HG02623 (cell line): ENCODE measurements at regions not wholly inside any gene's neighbourhood (a gene's known extent, or its start where the extent isn't known, plus 50 kb on each side); places are given as distances from the start of the nearest gene placed in this dataset.
"Not testable (repeated sequence)": the region's sequence is repeated elsewhere in the genome, so short reads cannot be mapped to it uniquely, and the experiment has no call there.

Experiments used
- ATAC-seq: cut with Tn5 transposase; IDR thresholded peaks from one replicate; pipeline ENCODE4 v1.9.1; 2021; ENCODE audit warnings: moderate library complexity; ENCODE audit not compliant: unreplicated experiment

DNA sequence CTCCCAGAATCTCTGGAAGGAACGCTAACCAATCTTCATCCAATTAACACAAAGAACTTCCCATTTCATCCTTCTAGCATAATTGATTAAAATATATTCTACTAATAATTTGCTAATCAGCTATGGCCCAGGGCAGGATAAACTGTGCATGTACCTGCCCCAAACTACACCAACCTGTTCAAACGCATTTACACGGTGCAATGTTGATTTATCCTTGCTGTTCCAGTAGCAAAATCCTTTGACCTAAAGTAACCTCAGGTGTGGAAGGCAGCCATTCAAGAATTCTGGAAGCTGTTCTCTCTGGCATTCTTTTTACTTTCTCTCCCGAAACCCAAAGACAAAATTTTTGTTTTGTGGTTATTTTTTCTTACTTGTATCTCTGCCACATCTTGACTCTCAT is 309.4 kb downstream of the ZNF674 start:
- no peak for ATAC-seq

DNA sequence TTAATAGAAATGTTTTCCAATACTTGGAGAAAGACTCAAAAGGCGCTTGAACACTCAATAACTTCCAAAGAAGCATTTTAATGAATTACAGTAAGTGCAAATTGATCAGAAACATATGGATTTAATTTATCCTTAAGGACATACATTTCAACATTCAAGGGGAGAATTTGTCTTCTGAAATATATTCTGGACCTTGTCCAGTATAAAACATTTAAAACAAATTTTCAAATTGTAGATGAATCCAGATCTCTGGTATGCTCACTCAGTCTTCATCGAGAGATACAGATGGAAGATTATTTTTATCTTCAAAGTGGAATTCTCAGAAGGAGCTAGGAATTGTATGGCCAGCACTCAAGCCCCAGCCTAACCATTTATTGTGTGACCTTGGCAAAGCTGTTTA is 310.4 kb downstream of the ZNF674 start:
- no peak for ATAC-seq

DNA sequence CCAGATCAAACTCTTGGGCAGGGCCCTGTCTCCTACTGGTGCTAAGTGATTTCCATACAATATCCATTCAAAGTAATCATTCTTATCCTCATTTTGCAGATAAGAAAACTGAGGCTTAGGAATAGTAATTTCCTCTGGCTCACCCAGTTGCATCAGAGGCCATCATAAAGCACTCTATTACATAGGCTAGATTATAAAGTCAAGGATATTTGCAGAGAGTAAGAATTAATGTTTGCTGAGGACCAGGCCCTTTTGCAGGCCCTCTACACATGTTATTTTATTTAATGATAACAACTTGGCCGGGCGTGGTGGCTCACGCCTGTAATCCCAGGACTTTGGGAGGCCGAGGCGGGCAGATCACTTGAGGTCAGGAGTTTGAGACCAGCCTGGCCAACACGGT is 316.8 kb downstream of the ZNF674 start:
- no peak for ATAC-seq

DNA sequence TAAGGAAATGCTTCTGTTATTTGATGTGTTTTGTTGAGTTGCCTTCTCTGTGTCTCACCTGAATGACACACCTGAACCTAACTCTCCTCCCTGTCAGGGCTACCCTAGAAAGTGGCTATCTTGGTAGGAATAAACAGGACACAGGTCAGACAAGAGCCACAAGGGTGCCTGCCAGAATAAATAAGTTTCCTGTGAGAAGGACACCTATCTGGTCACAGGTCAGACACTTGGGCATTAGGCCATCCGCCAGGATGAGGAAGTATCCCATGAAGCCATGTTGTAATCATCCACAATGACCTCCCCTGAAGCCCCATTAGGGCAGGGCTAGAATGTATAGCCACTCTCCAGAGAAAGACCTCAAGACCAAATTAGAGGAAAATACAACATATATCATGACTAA is 318.8 kb downstream of the ZNF674 start:
- ATAC-seq, result no peak

DNA sequence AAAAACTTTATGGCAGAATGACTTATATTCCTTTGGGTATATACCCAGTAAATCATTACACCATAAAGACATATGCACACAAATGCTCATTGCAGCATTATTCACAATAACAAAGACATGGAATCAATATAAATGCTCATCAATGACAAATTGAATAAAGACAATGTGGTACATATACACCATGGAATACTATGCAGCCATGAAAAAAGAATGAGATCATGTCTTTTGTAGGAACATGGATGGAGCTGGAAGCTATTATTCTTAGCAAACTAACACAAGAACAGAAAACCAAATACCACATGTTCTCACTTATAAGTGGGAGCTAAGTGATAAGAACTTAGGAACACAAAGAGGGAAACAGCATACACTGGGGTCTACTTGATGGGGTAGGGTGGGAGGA is 321.7 kb downstream of the ZNF674 start:
- ATAC-seq, result not testable (repeated sequence)

DNA sequence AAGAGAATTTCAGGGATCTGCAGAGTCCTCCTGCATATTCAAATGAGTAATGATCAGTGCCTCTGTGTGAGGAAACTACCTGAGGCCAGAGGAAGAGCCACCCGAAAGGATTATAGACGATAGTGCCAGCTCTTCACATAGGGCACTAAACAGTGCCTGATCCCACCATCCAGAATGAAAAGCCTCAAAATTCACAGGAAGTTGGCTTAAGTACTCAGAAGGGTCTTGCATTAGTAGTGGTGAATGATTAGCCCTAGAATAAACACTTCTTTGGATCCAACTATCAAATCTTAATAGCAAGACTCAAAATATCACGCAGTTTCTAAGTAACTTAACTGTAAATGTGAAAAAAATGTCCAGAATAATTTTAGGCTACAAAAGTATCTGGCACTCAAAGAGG is 324.4 kb downstream of the ZNF674 start:
- no peak for ATAC-seq

DNA sequence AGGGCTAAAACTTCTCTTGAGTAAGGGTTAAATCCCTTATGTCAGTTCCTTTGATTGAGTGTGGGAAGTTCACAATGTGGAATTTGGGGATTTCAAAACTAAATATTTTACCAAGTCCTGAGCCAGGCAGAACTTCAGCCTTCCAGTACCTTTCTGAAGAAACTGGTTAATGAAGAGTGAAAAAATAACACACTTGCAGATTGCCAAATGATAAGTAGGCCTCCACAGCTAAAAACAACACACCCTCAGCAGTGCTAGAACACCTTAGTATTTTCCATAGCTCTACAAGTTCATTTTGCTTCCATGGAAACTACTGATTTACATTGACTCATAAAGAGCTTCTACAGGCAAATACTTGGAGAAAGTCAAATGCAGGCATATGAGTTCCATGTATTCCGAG is 326.8 kb downstream of the ZNF674 start:
- ATAC-seq, result no peak

DNA sequence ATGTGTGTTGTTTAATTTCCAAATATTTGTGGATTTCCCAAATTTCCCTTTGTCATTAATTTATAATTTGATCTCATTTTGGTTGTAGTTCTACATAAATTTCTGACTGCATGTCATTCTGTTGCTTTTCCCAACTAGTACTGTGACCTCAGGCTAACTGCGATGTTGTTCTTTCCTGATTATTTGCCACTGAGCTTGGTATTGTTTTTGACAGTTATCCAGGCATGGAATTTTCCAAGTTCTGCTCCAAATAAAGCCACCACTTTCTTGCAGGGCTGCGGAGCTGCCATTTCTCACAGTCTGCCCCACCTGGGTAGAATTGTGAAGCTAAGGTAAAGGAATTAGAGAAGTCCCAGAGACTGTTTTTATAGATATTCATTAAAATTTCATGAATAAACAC is 328.8 kb downstream of the ZNF674 start:
- ATAC-seq, result no peak

DNA sequence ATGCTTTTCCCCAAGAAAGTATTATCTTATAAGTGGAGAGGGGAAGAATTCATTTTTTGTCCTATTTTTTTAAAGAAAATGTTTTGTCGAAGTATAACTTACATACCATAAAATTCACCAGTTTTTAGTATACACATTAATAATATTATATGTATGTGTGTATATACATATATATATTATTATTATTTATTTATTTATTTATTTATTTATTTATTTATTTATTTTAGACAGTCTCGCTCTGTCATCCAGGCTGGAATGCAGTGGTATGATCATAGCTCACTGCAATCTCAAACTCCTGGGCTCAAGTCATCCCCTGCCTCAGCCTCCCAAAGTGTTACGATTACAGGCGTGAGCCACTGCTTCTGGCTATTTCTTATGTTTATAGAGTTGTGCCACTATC is 334.1 kb downstream of the ZNF674 start:
- no peak for ATAC-seq

DNA sequence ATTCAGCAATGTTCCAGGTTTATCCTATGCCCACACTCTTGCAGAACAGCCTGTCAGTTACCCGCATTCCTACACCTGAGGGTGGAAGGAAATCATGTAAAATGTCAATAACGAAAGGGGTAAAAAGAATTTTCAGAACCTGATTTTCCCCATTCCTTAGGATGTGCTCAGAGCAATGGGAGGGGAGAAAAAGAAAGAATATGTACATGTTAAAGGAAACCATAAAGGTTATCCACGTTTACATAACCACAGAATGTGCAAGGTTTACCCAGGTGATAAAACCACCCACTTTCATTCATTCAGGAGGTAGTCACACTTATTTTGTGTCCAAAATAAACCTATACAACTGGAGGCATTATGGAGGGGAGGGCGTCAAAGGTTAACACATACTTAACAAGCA is 335.5 kb downstream of the ZNF674 start:
- ATAC-seq, result no peak

DNA sequence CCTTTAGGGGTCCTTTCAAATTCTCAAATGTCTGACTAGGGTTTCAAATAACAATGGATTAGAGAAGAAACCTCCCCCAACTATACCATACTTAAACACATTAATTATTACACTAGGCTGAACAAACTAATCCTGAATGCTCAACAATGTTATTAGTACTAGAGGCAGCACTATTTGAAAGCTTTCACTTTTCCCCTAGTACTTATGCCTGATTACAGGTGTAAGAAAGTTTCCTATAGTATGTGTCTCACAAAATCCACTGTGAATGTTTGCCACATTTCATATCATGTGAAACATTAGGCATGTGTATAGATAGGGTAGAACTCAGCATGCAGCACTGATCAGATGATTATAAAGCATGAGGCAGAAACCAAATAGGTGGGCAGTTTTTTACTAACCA is 336.2 kb downstream of the ZNF674 start:
- ATAC-seq, result no peak

DNA sequence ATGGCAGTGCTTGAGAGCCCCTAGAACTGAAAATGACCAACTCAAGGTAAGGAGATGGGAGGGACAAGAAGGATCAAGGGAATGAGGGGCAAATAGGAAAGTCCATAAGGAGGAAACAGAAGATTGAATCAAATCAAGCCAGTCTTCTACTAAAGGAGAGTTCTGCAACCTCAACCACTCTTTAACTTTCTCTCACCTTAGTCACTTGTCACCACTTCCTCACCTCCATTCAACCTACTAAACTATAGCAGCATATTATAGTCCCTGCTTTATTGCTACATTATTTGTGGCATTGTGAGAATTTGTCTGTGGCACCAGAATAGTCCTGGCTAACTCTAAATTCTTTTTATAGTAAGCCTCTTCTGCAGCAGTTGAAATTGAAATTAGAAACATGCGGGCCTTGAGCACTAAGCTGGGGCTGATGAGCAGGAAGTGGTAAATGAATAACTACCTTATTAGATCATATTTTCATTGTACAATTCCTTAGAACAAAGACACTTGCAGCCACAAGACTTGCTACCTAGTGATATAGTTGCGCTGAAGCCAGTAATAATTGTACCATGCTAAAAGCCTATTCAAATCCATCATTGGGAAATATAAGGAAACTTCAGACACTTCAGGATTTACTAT is 336.9 kb downstream of the ZNF674 start:
- ATAC-seq, result no peak

DNA sequence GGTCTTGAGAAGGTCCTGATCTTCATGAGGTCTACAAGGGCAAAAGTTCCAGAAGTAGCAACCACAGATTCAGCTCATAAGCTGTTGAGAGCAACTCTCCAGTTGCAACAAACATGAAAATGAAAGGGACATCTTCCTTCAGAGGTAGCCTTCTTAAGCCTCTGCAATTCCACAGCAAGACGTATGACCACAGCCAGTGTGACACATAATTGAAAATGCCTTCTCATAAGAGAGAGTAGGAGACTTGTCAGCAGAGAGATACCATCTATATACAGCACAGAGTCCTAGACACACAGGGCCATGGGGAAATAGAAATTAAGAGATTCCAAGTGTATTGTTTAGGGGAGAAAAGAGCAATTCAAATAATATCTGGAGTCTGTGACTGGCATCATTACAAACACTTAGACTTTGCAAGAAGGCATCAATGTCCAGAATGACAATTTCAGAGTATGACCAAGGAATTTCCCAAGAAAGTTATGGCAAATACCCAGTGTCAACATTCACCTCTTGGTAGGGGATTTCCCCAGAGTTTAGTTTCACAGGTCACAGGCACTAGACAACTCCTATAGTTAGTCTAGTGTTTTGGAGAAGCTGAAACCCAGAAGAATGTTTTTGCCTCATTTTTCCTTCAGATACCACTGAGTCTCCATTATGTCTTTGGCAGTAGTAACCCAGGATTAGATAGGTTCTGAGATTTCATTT is 340.3 kb downstream of the ZNF674 start:
- no peak for ATAC-seq

DNA sequence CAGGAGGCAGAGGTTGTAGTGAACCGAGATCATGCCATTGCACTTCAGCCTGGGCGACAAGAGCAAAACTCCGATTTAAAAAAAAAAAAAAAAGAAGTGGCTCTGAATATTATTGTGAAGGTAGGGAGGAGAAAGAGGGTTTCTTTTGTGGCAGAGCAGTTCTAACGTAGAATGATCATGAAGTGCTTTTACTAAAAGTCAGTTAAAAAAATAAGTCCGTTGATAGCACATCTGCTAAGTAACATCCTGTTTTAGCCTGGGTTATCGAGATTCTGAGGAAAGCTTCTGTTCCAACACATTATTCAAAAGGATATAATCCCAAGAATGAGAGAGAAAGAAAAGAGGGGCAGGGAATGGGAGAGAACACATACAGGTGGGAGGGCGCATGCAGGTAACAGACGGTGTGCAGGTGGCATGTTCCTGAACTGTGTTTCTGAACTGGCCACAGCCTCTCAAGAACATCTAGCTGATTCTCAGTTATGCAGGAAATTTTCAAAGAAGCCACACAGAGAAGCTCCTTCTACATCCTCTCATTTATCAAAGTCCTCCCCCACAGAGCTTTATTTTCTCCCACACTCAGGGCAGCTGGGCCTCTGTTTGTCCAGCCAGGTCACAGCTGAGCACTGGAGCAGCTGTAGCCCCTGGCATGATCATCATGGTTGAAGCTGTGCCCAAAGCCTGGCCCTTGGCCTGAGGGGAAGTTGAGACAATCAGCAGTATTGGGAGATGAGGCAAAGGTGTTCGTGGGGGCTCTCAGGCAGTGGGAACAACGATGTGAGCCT is 342.3 kb downstream of the ZNF674 start:
- no peak for ATAC-seq

DNA sequence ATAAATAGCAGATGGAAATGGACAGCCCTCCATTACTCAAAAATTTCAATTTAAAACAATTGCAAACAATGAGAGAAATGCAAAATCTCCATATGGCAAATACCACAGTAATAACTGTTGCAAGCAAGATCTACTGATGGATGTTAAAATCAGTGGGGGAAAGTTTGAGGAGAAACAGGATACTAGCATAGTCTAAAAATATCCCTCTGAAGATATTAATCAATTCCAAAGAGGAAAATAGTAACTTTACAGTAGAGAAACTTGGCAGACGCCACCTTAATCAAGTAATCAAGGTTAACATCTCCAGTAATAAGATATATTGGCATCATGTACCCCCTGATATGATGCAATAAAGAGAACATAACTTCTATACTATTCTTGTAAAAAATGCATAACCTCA is 344.8 kb downstream of the ZNF674 start:
- no peak for ATAC-seq

DNA sequence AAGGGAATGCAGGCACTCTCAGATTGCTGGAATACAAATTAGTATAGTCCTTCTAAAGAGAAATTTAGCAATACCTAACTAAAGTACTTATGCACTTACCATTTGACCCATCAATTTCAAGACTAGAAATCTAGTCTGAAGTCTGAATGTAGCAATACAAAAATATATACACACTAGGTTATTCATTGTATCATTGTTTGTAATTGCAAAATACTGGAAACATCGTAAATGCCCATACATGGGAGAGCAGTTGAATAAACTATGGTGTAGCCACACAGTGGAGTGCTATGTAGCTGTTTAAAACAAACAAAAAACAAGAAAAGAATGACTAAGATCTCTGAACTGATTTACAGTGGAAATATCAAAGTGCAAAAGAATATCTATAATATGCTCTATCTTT is 346.4 kb downstream of the ZNF674 start:
- no peak for ATAC-seq

DNA sequence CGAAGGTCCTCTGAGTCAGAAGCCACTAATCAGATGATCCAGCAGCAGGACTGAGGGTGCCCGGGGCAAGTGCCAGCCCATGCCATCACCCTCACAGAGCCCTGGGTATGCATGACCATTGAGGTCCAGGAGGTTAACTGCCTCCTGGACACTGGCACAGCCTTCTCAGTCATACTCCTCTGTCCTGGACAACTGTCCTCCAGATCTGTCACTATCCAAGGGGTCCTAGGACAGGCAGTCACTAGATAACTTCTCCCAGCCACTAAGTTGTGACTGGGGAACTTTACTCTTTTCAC is 358.5 kb downstream of the ZNF674 start:
- not testable (repeated sequence) for ATAC-seq

DNA sequence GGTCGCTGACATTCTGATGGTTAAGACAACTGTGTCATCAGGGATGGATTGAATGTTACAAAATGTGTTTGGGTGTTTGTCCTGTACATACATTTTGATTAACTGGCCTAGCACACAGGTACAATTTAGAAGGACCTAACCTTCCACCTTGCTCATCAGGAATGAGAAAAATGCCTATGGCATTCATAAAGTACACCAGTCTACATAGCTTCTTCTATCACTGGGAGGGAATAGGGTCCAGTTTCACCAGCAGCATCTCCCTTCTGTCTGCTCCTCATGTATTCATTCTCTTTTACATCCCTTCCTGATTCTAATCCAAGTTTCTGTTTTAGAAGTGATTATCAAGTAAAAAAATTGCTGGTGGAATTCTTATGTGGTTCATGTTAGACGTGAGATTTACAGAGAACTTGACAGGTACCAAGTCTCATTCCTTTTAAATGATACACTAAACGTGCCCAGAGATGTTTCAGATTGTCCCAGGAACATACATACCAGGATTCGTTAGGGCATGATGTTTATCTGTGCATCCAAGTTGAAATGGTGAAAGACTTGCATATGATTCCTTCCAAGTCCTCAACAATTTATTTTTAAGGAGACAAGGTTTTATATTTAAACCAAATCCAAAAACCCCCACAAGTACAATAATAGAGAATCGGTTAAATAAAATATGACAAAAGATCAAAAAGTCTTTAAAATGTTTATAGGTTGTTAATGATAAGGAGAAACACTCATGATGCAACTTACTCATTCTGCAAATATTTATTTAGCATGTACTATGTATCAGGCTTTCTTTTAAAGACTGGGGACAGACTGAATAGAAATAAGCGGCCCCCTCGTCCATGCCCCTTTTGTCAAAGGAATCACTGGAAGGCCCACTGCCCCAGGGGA is 359.1 kb downstream of the ZNF674 start:
- no peak for ATAC-seq

DNA sequence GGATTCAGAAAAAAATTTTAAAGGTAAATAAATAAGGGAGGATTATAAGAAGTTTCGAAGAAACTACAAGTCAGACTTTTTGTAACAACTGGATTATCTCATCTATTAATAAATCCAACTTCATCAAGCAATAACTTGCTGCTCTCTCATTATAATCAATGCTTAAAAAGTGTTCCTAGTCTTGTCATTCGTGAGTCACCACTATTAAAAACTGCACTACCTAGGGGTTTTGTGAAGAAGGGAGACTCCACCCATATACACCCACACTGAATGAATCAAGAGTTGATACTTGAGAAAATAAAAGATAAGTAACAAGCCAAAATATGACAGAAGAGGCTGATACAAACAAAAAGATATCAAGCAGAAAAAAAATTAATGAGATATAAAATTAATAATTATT is 360.5 kb downstream of the ZNF674 start:
- no peak for ATAC-seq

DNA sequence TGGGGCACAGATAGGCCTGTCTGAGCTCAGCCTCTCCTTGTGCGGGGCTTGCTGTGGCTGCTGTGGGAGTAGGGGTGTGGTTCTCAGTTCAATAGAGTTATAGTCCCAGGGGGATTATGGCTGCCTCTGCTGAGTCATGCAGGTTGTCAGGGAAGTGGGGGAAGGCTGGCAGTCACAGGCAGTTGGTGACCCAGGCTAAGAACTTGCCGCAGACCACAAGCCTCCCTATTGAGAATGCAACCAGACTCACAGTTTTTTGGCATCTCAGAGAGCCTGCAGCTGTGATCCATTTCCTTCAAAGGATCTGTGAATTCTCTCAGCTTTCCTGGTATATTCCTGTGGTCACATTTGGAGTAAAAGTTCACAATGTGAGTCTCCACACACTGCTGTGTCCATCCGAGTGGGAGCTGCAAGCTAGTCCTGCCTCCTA is 364.9 kb downstream of the ZNF674 start:
- ATAC-seq, result peak; percentile 86

DNA sequence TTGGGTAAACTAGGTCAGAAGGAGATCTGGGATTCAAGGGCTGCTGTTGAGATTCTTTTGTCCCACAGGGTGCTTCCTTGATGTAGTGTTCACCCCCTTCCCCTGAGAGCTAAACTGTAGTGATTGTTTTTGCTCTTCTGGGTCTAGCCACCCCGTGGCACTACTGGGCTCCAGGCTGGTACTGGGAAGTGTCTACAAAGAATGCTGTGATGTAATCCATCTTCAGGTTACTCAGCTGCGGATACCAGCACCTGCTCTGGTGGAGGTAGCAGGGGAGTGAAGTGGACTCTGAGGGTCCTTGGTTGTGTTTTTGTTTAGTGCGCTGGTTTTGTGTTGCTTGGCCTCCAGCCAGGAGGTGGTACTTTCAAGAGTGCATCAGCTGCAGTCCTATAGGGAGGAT is 365.5 kb downstream of the ZNF674 start:
- no peak for ATAC-seq
